GM23338 (cell line): ENCODE measurements at regions not wholly inside any gene's neighbourhood (a gene's known extent, or its start where the extent isn't known, plus 50 kb on each side); places are given as distances from the start of the nearest gene placed in this dataset.
"Not testable (repeated sequence)": the region's sequence is repeated elsewhere in the genome, so short reads cannot be mapped to it uniquely, and the experiment has no call there.

ENCODE experiments used
- ATAC-seq: fragments of 200-7000 bp; cut with Tn5 transposase; 3 replicates; pipeline ENCODE4 v1.9.1; 2020
- DNase-seq: peaks from one replicate; pipeline ENCODE4 v3.0.0-alpha.2; 2015; ENCODE audit warnings: low spot score
- H2AFZ ChIP-seq: fragments of 200-600 bp; sonication (generic); 2 replicates; pipeline ENCODE4 v1.8.0; 2016; ENCODE audit warnings: antibody characterized with exemption, mild to moderate bottlenecking, moderate library complexity
- H3F3A ChIP-seq: fragments of 200-600 bp; sonication (generic); replicated peaks from 2 replicates; pipeline ENCODE4 v1.8.0; 2017; ENCODE audit warnings: antibody characterized with exemption, mixed run types, low read depth
- H3K27ac ChIP-seq: fragments of 200-600 bp; sonication (generic); 2 replicates; pipeline ENCODE4 v1.6.1; 2016; ENCODE audit warnings: low read depth
- H3K27me3 ChIP-seq: fragments of 200-600 bp; sonication (generic); 2 replicates; pipeline ENCODE4 v1.8.0; 2016; ENCODE audit warnings: mild to moderate bottlenecking, mixed run types, moderate library complexity; ENCODE audit not compliant: insufficient read depth
- H3K36me3 ChIP-seq: fragments of 200-600 bp; sonication (generic); 2 replicates; pipeline ENCODE4 v1.8.0; 2016; ENCODE audit warnings: mild to moderate bottlenecking; ENCODE audit not compliant: insufficient read depth
- H3K4me1 ChIP-seq: fragments of 200-600 bp; sonication (generic); 2 replicates; pipeline ENCODE4 v1.8.0; 2016; ENCODE audit warnings: mild to moderate bottlenecking, moderate library complexity; ENCODE audit not compliant: insufficient read depth
- H3K4me2 ChIP-seq: fragments of 200-600 bp; sonication (generic); 2 replicates; pipeline ENCODE4 v1.7.1; 2017; ENCODE audit warnings: mixed run types
- H3K4me3 ChIP-seq: fragments of 200-600 bp; sonication (generic); 2 replicates; pipeline ENCODE4 v1.6.1; 2016; ENCODE audit warnings: mixed run types
- H3K79me2 ChIP-seq: fragments of 200-600 bp; sonication (generic); replicated peaks from 2 replicates; pipeline ENCODE4 v1.8.0; 2017; ENCODE audit warnings: mild to moderate bottlenecking; ENCODE audit not compliant: insufficient read depth
- H3K9me2 ChIP-seq: fragments of 200-600 bp; sonication (generic); 2 replicates; pipeline ENCODE4 v1.8.0; 2017; ENCODE audit not compliant: insufficient read depth
- H4K20me1 ChIP-seq: fragments of 200-600 bp; sonication (generic); replicated peaks from 2 replicates; pipeline ENCODE4 v1.8.0; 2017; ENCODE audit warnings: mild to moderate bottlenecking; ENCODE audit not compliant: insufficient read depth
- H3K27ac Mint-ChIP-seq: 2 replicates; pipeline ENCODE4 v1.8.0; 2020; ENCODE audit warnings: inconsistent platforms, mild to moderate bottlenecking, moderate library complexity, mixed read lengths
- H3K27me3 Mint-ChIP-seq: 3 replicates; pipeline ENCODE4 v1.8.0; 2022; ENCODE audit warnings: low read depth, mild to moderate bottlenecking, moderate library complexity, mixed read lengths, inconsistent platforms; ENCODE audit not compliant: insufficient read depth, poor library complexity
- H3K36me3 Mint-ChIP-seq: 3 replicates; pipeline ENCODE4 v1.8.0; 2021; ENCODE audit warnings: low read depth, mild to moderate bottlenecking, inconsistent platforms, moderate library complexity, mixed read lengths
- H3K4me1 Mint-ChIP-seq: 3 replicates; pipeline ENCODE4 v1.8.0; 2020; ENCODE audit warnings: mild to moderate bottlenecking, inconsistent platforms, mixed read lengths
- H3K4me3 Mint-ChIP-seq: 3 replicates; pipeline ENCODE4 v1.8.0; 2021; ENCODE audit warnings: moderate library complexity, mild to moderate bottlenecking, inconsistent platforms, mixed read lengths
- H3K9me3 Mint-ChIP-seq: 3 replicates; pipeline ENCODE4 v1.8.0; 2020; ENCODE audit warnings: moderate library complexity, mild to moderate bottlenecking, inconsistent platforms, mixed read lengths
- CREB1 ChIP-seq: fragments of 250-450 bp; sonication (Bioruptor Pico); IDR thresholded peaks from 2 replicates; pipeline ENCODE4 v1.5.0; 2020; ENCODE audit warnings: low read depth, mild to moderate bottlenecking, moderate library complexity
- CTCF ChIP-seq, 2 experiments: fragments of 200-600 bp in 1 of 2; sonication (generic) in 1 of 2; conservative IDR thresholded peaks; 2 replicates each; pipeline versions ENCODE4 v1.5.1 to v1.6.1; 2016 to 2017; ENCODE audit warnings: antibody characterized with exemption in 2 of 2, low read depth in 2 of 2, mild to moderate bottlenecking in 2 of 2, moderate library complexity in 1 of 2
- ETS1 ChIP-seq: IDR thresholded peaks from 2 replicates; pipeline ENCODE4 v1.6.1; 2016; ENCODE audit warnings: antibody characterized with exemption
- EZH2phosphoT487 ChIP-seq: fragments of 200-600 bp; sonication (generic); IDR thresholded peaks from one replicate; pipeline ENCODE4 v1.8.1; 2018; ENCODE audit warnings: antibody characterized with exemption; ENCODE audit not compliant: unreplicated experiment
- NANOG ChIP-seq: IDR thresholded peaks from 2 replicates; pipeline ENCODE4 v1.6.1; 2016; ENCODE audit warnings: antibody characterized with exemption, borderline replicate concordance
- REST ChIP-seq: IDR thresholded peaks from one replicate; pipeline ENCODE4 v1.6.1; 2018; ENCODE audit warnings: antibody characterized with exemption; ENCODE audit not compliant: unreplicated experiment
- ZNF114 ChIP-seq: fragments of 250-450 bp; sonication (Bioruptor Pico); IDR thresholded peaks from 2 replicates; pipeline ENCODE4 v1.5.0; 2020; ENCODE audit warnings: mild to moderate bottlenecking, moderate library complexity
- ZNF462 ChIP-seq: fragments of 250-450 bp; sonication (Bioruptor Pico); IDR thresholded peaks from 2 replicates; pipeline ENCODE4 v1.5.0; 2020; ENCODE audit warnings: mild to moderate bottlenecking, moderate library complexity

GRCh38 chr15:26222781-26223180 lies 359.7 kb upstream of the ATP10A start (continued):
- TF ChIP-seq CREB1 (CRISPR knock-in tag) (no peak), NANOG (no peak), REST (no peak)

- not testable (repeated sequence) for H3K27me3 ChIP-seq, H3K9me3 Mint-ChIP-seq, H3K79me2 ChIP-seq, H3K4me3 Mint-ChIP-seq, H3K4me2 ChIP-seq, H3K36me3 ChIP-seq, DNase-seq, H3K9me2 ChIP-seq, H3K4me3 ChIP-seq, H3K4me1 Mint-ChIP-seq, H3K27ac ChIP-seq, H2AFZ ChIP-seq, H3K27ac Mint-ChIP-seq, ATAC-seq, H3K4me1 ChIP-seq, H3F3A ChIP-seq, H3K36me3 Mint-ChIP-seq, H4K20me1 ChIP-seq, H3K27me3 Mint-ChIP-seq
Observed at GRCh38 chr15:26217043-26217442, 353.9 kb upstream of the ATP10A start.

- Histone ChIP-seq H4K20me1 (no peaks in the 10 kb centered on the region), H3K4me2 (no peak overlapping the region), H3K4me1 (no peaks in the 10 kb centered on the region), H3K27me3 (no peaks in the 10 kb centered on the region), H2AFZ (no peak overlapping the region), H3K27ac (no peak overlapping the region), H3K79me2 (no peaks in the 10 kb centered on the region), H3K9me2 (no peaks in the 10 kb centered on the region; the same call in 1 of the 2 replicates), H3F3A (no peaks in the 10 kb centered on the region), H3K4me3 (no peak overlapping the region), H3K36me3 (no peaks in the 10 kb centered on the region)
- H3K27me3 Mint-ChIP-seq: peaks cover 3% of the 10 kb centered on the region
- DNase-seq (no peak), ATAC-seq (no peak)
- H3K9me3 Mint-ChIP-seq: 0 out of 3 replicates have a peak, but pooled peaks cover 3% of the 10 kb centered on the region
- H3K4me1 Mint-ChIP-seq: no peaks in the 10 kb centered on the region; the same call in 2 of the 3 replicates
- H3K4me3 Mint-ChIP-seq: no peak overlapping the region
- H3K36me3 Mint-ChIP-seq: no peaks in the 10 kb centered on the region
- H3K27ac Mint-ChIP-seq: no peak overlapping the region
- no peak for TF ChIP-seq CTCF (conservative IDR thresholded peaks at IDR 0.05; ENCODE audit: low read depth in 2 of 2)
- TF ChIP-seq ETS1: no peak
- no peak for TF ChIP-seq EZH2phosphoT487
- no peak for TF ChIP-seq ZNF462 (CRISPR knock-in tag)
- no peak for TF ChIP-seq ZNF114 (CRISPR knock-in tag)
- TF ChIP-seq NANOG: no peak
Observed at GRCh38 chr15:26214290-26214689, 351.2 kb upstream of the ATP10A start.
